GM23338 (cell line): ENCODE measurements at regions not wholly inside any gene's neighbourhood (a gene's known extent, or its start where the extent isn't known, plus 50 kb on each side); places are given as distances from the start of the nearest gene placed in this dataset.

Experiments used
- CTCF ChIP-seq, 2 experiments: fragments of 200-600 bp in 1 of 2; sonication (generic) in 1 of 2; conservative IDR thresholded peaks; 2 replicates each; pipeline versions ENCODE4 v1.5.1 to v1.6.1; 2016 to 2017; ENCODE audit warnings: antibody characterized with exemption in 2 of 2, low read depth in 2 of 2, mild to moderate bottlenecking in 2 of 2, moderate library complexity in 1 of 2
- EZH2 ChIP-seq: fragments of 200-600 bp; sonication (generic); IDR thresholded peaks from one replicate; pipeline ENCODE4 v1.8.0; 2017; ENCODE audit warnings: antibody characterized with exemption, mild to moderate bottlenecking, low read depth; ENCODE audit not compliant: unreplicated experiment
- EZH2phosphoT487 ChIP-seq: fragments of 200-600 bp; sonication (generic); IDR thresholded peaks from one replicate; pipeline ENCODE4 v1.8.1; 2018; ENCODE audit warnings: antibody characterized with exemption; ENCODE audit not compliant: unreplicated experiment
- POLR2AphosphoS5 ChIP-seq: IDR thresholded peaks from 2 replicates; pipeline ENCODE4 v1.6.1; 2016; ENCODE audit warnings: antibody characterized with exemption, low read depth
- REST ChIP-seq: IDR thresholded peaks from one replicate; pipeline ENCODE4 v1.6.1; 2018; ENCODE audit warnings: antibody characterized with exemption; ENCODE audit not compliant: unreplicated experiment
- STAT1 ChIP-seq: IDR thresholded peaks from one replicate; pipeline ENCODE4 v1.6.1; 2016; ENCODE audit warnings: antibody characterized with exemption; ENCODE audit not compliant: unreplicated experiment

GRCh38 chr2:2872309-2872617 is 505.4 kb downstream of the EIPR1 start:
- TF ChIP-seq CTCF (conservative IDR thresholded peaks at IDR 0.05; ENCODE audit: low read depth in 2 of 2), result no peak
- TF ChIP-seq STAT1, result no peak
- TF ChIP-seq EZH2phosphoT487, result no peak
- TF ChIP-seq REST, result no peak
- no peak for TF ChIP-seq EZH2
- TF ChIP-seq POLR2AphosphoS5, result no peak
